CD4-positive, alpha-beta T cell (primary cell): ENCODE measurements at regions not wholly inside any gene's neighbourhood (a gene's known extent, or its start where the extent isn't known, plus 50 kb on each side); places are given as distances from the start of the nearest gene placed in this dataset.

ENCODE experiments used
- ATAC-seq: fragments of 200-7000 bp; cut with Tn5 transposase; one replicate; pipeline ENCODE4 v1.10.0; 2022; ENCODE audit warnings: mild to moderate bottlenecking; ENCODE audit not compliant: poor library complexity
- CTCF ChIA-PET: fragments of 350-600 bp; sonication (Branson Sonifier 250); formaldehyde crosslinking; loops from one replicate; lab custom pipeline; 2021; ENCODE audit warnings: antibody characterized with exemption, inconsistent platforms; lab: Charles Lee
- POLR2A ChIA-PET: fragments of 350-600 bp; sonication (Branson Sonifier 250); formaldehyde crosslinking; loops from one replicate; lab custom pipeline; 2021; ENCODE audit warnings: antibody characterized with exemption, inconsistent platforms; lab: Charles Lee
- DNase-seq, 14 experiments: peaks; one replicate each; pipeline ENCODE4 v3.0.0-alpha.2; 2013 to 2020; ENCODE audit warnings: mixed read lengths in 2 of 14
- H3K27ac ChIP-seq, 2 donors: one replicate each; pipeline versions ENCODE4 v1.5.1 to v1.7.0; 2013; ENCODE audit warnings: low read length in 2 of 2, low read depth in 1 of 2, mild to moderate bottlenecking in 1 of 2
- H3K27me3 ChIP-seq, 2 experiments: 1 replicate in 1 of 2; 2 replicates in 1 of 2; pipeline versions ENCODE4 v1.6.1 to v1.7.0; 2013; ENCODE audit warnings: low read length in 2 of 2, control low read depth in 1 of 2, mild to moderate bottlenecking in 1 of 2, moderate library complexity in 1 of 2; ENCODE audit not compliant: insufficient read depth in 2 of 2, control insufficient read depth in 1 of 2
- H3K36me3 ChIP-seq: one replicate; pipeline ENCODE4 v1.6.1; 2013; ENCODE audit warnings: low read length, control low read depth; ENCODE audit not compliant: insufficient read depth
- H3K4me1 ChIP-seq: one replicate; pipeline ENCODE4 v1.6.1; 2013; ENCODE audit warnings: low read length, control low read depth; ENCODE audit not compliant: insufficient read depth
- H3K4me3 ChIP-seq: one replicate; pipeline ENCODE4 v1.5.1; 2013; ENCODE audit warnings: mild to moderate bottlenecking, low read length, moderate library complexity
- H3K9me3 ChIP-seq, 2 experiments: 1 replicate in 1 of 2; 2 replicates in 1 of 2; pipeline versions ENCODE4 v1.6.1 to v1.7.0; 2013; ENCODE audit warnings: low read length in 2 of 2, mild to moderate bottlenecking in 2 of 2, control low read depth in 1 of 2, moderate library complexity in 1 of 2; ENCODE audit not compliant: control insufficient read depth in 1 of 2, insufficient read depth in 1 of 2
- H3K27ac Mint-ChIP-seq: one replicate; pipeline ENCODE4 v1.8.0; 2020; ENCODE audit warnings: mixed read lengths
- H3K27me3 Mint-ChIP-seq: one replicate; pipeline ENCODE4 v1.8.0; 2021; ENCODE audit warnings: mixed read lengths
- H3K36me3 Mint-ChIP-seq: one replicate; pipeline ENCODE4 v1.8.0; 2021; ENCODE audit warnings: low read depth, mixed read lengths
- H3K4me1 Mint-ChIP-seq: one replicate; pipeline ENCODE4 v1.8.0; 2021; ENCODE audit warnings: low read depth, mixed read lengths
- H3K4me3 Mint-ChIP-seq: one replicate; pipeline ENCODE4 v1.8.0; 2020; ENCODE audit warnings: mild to moderate bottlenecking, mixed read lengths
- H3K9me3 Mint-ChIP-seq: one replicate; pipeline ENCODE4 v1.8.0; 2020; ENCODE audit warnings: mixed read lengths
- CTCF ChIP-seq: fragments of 200-600 bp; IDR thresholded peaks from one replicate; pipeline ENCODE4 v1.8.0; 2022; ENCODE audit warnings: antibody characterized with exemption, mild to moderate bottlenecking
- intact Hi-C, 2 experiments: fragments of 100-400 bp; cut with DNase I in 1 of 2; cut with micrococcal nuclease in 1 of 2; formaldehyde crosslinking; loops; one replicate each; pipeline versions ENCODE4 v1.15.1 to v1.9.0; 2023 to 2025; cut with DNase I, micrococcal nuclease

GRCh38 chr2:215652388-215652787 is 216.5 kb upstream of the FN1 start:
- no peaks in the 10 kb centered on the region for H3K27me3 Mint-ChIP-seq

GRCh38 chr2:215651412-215651811 is 215.5 kb upstream of the FN1 start:
- Histone ChIP-seq H3K27ac (no peak overlapping the region), H3K36me3 (no peaks in the 10 kb centered on the region), H3K27me3 (no peaks in the 10 kb centered on the region), H3K9me3 (no peaks in the 10 kb centered on the region), H3K4me3 (no peak overlapping the region), H3K4me1 (no peaks in the 10 kb centered on the region)
- Mint-ChIP-seq H3K9me3 (no peaks in the 10 kb centered on the region), H3K4me1 (no peaks in the 10 kb centered on the region), H3K4me3 (no peak overlapping the region), H3K27ac (no peak overlapping the region), H3K36me3 (no peaks in the 10 kb centered on the region), H3K27me3 (no peaks in the 10 kb centered on the region)
- intact Hi-C loops: no loop called here
- no peak for DNase-seq
- CTCF ChIA-PET: no interaction called here
- no peak for TF ChIP-seq CTCF
- no peak for ATAC-seq
- POLR2A ChIA-PET: no interaction called here

More at GRCh38 chr2:215652388-215652787, 216.5 kb upstream of the FN1 start:
- DNase-seq (no peak), ATAC-seq (no peak)
- no peak for TF ChIP-seq CTCF
- intact Hi-C loops: no loop called here
- ChIA-PET CTCF (no interaction called here), POLR2A (no interaction called here)
- Mint-ChIP-seq H3K4me1 (no peaks in the 10 kb centered on the region), H3K4me3 (no peak overlapping the region), H3K36me3 (no peaks in the 10 kb centered on the region), H3K9me3 (no peaks in the 10 kb centered on the region), H3K27ac (no peak overlapping the region)
- H3K36me3 ChIP-seq: no peaks in the 10 kb centered on the region
- H3K4me3 ChIP-seq: no peak overlapping the region
- no peak overlapping the region for H3K27ac ChIP-seq
- no peaks in the 10 kb centered on the region for H3K4me1 ChIP-seq
- no peaks in the 10 kb centered on the region for H3K9me3 ChIP-seq
- no peaks in the 10 kb centered on the region for H3K27me3 ChIP-seq

GRCh38 chr2:215644233-215644897 is 208.5 kb upstream of the FN1 start:
- no peaks in the 10 kb centered on the region for H3K4me1 Mint-ChIP-seq
- H3K27me3 Mint-ChIP-seq: no peaks in the 10 kb centered on the region

More at GRCh38 chr2:215644233-215644897, 208.5 kb upstream of the FN1 start:
- no peak overlapping the region for H3K27ac ChIP-seq
- Mint-ChIP-seq H3K4me3 (no peak overlapping the region), H3K27ac (no peak overlapping the region), H3K36me3 (no peaks in the 10 kb centered on the region), H3K9me3 (no peaks in the 10 kb centered on the region)
- ChIA-PET CTCF (no interaction called here), POLR2A (no interaction called here)
- intact Hi-C loops: no loop called here
- H3K9me3 ChIP-seq: no peaks in the 10 kb centered on the region
- no peaks in the 10 kb centered on the region for H3K36me3 ChIP-seq
- H3K4me1 ChIP-seq: no peaks in the 10 kb centered on the region
- H3K27me3 ChIP-seq: no peaks in the 10 kb centered on the region
- TF ChIP-seq CTCF: no peak
- DNase-seq (no peak), ATAC-seq (no peak)
- H3K4me3 ChIP-seq: no peak overlapping the region
